GM12875 (cell line): ENCODE measurements at regions not wholly inside any gene's neighbourhood (a gene's known extent, or its start where the extent isn't known, plus 50 kb on each side); places are given as distances from the start of the nearest gene placed in this dataset.

Source experiments
- H3K4me3 ChIP-seq: one replicate; pipeline ENCODE4 v1.5.1; 2011; ENCODE audit warnings: low read depth, low read length, control low read depth
- CTCF ChIP-seq: IDR thresholded peaks from 2 replicates; pipeline ENCODE4 v1.5.1; 2011; ENCODE audit warnings: low read depth, mild to moderate bottlenecking, control low read depth, inconsistent platforms, low read length, moderate library complexity, borderline replicate concordance; ENCODE audit not compliant: insufficient read depth

- TF ChIP-seq CTCF: no peak
- no peak overlapping the region for H3K4me3 ChIP-seq
Measured at GRCh38 chr3:116824208-116824607, 114.6 kb downstream of the TUSC7 start.

- TF ChIP-seq CTCF: no peak
- no peak overlapping the region for H3K4me3 ChIP-seq
Measured at GRCh38 chr3:116833202-116833601, 123.6 kb downstream of the TUSC7 start.

- TF ChIP-seq CTCF: no peak
- no peak overlapping the region for H3K4me3 ChIP-seq
Measured at GRCh38 chr3:116834816-116835215, 125.2 kb downstream of the TUSC7 start.

- no peak for TF ChIP-seq CTCF
- H3K4me3 ChIP-seq: no peak overlapping the region
Measured at GRCh38 chr3:116835658-116836057, 126.1 kb downstream of the TUSC7 start.

- no peak for TF ChIP-seq CTCF
- H3K4me3 ChIP-seq: no peak overlapping the region
Measured at GRCh38 chr3:116836286-116836685, 126.7 kb downstream of the TUSC7 start.

- TF ChIP-seq CTCF: no peak
- H3K4me3 ChIP-seq: no peak overlapping the region
Measured at GRCh38 chr3:116837483-116837882, 127.9 kb downstream of the TUSC7 start.

- no peak for TF ChIP-seq CTCF
- no peak overlapping the region for H3K4me3 ChIP-seq
Measured at GRCh38 chr3:116841003-116841735, 131.6 kb downstream of the TUSC7 start.
